Islet of Langerhans (tissue), 1 donor: ENCODE measurements at regions not wholly inside any gene's neighbourhood (a gene's known extent, or its start where the extent isn't known, plus 50 kb on each side); places are given as distances from the start of the nearest gene placed in this dataset.

ENCODE experiments used
- FAIRE-seq: peaks from one replicate; lab custom pipeline; 2011; peaks lifted over from hg19 to GRCh38; lab: Jason Lieb, UNC

- FAIRE-seq = no peak
These were observed 1243.7 kb upstream of the PCDH9 start for GRCh38 chr13:68473834-68474326.

DNA sequence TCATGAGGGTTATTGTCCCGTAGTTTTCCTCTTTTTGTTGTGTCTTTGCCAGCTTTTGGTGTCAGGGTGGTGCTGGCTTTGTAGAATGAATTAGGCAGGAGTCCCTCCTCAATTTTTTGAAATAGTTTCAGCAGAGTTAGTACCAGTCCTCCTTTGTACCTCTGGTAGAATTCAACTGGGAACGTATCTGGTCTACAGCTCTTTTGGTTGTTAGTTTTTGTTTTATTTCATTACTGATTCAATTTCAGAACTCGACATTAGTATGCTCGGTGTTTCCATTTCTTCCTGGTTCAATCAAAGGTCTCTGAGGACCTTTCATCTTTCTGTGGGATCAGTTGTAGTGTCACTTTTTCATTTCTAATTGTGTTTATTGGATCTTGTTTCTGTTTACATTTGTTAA, 1237.0 kb upstream of the PCDH9 start:
- FAIRE-seq = no peak

DNA sequence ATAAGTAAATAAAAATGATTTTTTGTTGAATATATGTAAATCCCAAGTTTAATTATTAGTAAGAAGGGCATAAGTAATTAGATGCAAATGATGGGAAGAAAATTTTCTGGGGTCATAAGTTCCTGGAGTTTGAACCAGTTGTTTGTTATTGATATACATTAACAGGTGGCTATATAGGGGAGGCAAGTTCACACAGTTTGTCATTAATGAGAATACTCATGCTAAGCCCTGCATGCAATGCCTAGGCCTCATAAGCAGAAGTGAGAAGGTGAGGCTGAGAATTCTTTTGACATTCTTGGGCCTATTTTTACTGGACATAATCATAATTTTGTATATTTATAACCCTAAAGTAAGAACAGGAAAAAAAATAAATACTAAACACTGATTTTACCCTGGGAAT, 1210.7 kb upstream of the PCDH9 start:
- FAIRE-seq = no peak

DNA sequence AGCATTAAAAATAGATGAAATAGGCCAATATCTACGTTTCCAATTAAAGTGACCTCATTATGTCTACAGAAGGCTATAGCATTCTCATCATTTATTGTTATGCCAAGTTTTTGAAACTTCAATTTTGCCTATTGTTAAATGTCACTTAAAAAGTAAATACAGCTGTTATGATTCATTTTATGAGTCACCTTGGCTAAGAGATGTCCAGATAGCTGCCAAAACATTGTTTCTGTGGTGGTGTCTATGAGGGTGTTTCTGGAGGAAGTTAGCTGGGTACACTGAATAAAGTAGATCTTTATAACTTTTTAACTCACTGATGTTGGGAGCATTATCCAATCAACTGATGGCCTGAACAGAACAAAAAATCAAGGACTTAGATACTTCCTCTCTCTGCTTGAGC, 1209.7 kb upstream of the PCDH9 start:
- no peak for FAIRE-seq

DNA sequence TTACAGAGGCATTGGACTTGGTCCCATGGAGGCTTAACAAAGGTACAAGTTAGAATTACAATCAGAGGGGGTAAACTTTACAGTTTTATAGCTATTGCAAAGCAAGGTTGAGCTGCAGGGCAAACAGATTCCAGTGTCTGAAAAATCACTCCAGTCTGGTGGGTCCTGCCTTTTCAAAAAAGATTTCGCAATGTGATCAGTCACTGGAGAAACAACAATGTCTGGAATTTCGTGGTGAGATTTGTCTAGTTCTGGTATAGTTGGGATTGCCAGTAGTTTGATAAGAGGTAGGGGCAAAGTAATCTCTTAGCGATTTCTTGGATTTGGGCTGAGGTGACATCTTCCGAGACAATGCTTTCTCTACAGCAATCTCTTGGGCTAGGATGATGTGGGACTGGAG, 1198.2 kb upstream of the PCDH9 start:
- FAIRE-seq = no peak

- FAIRE-seq = no peak
These were observed 1187.7 kb upstream of the PCDH9 start for GRCh38 chr13:68417801-68418200.

DNA sequence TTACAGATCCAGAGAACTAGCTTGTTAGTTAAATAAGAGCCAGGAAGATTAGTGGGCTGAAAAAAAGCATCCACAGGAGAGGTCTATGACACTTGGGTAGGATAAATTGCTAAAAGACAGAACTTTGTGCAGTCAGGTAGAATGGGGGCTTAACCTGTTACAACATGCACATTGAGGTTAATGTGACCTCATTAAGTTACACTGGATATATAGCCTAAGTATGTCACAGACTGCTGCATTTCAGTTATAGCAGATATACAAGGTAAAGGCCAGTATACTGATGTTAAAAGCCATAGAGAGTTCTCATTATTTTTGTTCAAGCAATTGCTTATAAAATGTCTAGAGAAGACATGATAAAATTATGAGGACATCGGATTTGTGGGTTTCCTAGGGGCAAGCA, 1179.9 kb upstream of the PCDH9 start:
- FAIRE-seq = no peak

DNA sequence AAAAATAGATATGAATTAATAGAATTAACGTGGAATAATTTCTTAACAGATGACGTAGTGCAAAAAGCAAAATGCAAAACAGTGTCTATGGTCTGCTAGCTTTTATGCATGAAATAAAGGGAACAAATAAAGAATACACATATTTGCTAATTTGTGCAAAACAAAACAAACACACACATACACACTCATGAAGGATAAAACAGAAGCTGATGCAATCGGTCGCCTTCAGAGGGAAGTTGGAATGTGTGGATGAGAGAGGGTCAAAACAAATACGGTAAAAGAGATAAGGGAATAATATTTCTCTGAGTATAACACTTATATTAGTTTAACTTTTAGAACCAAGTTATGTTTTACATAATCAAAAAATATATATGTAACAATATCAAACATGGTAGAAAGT, 1160.9 kb upstream of the PCDH9 start:
- no peak for FAIRE-seq

- FAIRE-seq = no peak
These were observed 1156.7 kb upstream of the PCDH9 start for GRCh38 chr13:68386808-68387207.

GRCh38 chr13:68380041-68380973, 1150.2 kb upstream of the PCDH9 start:
- no peak for FAIRE-seq

DNA sequence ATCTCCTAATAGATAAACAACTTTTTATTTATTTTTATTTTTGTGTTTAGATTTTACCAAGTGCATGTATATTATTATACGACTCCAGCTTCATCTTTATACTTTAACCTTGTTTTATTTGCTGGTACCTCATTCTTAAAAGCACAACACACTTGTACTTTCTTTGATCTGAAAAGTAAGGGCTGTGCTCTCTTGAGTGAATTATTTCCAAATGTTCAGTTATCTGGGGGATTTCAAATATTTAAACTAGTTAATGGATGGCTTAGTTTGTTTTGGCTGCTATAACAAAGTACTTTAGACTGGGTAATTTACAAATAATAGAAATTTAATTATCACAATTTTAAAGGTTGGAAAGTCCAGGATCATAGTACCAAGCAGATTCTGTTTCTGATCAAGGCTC, 1148.2 kb upstream of the PCDH9 start:
- no peak for FAIRE-seq

DNA sequence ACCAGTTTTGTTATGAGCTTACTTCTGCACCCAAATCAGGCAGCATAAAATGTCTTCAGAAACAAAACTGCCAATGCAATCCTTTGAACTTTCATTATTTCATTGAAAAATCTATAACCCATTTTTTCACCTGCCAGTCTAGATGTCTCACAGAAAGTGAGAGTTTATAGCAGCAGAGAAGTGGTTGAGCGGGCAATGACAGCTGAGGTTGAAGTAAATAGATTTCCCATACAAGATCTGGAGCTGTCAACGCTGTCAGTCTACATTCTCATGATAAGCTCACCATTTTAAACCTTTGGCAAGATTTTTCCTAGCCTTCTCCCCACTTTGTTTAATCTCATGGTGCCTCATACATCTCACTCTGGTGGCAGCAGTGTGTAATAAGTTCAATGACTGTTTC, 1144.9 kb upstream of the PCDH9 start:
- no peak for FAIRE-seq

DNA sequence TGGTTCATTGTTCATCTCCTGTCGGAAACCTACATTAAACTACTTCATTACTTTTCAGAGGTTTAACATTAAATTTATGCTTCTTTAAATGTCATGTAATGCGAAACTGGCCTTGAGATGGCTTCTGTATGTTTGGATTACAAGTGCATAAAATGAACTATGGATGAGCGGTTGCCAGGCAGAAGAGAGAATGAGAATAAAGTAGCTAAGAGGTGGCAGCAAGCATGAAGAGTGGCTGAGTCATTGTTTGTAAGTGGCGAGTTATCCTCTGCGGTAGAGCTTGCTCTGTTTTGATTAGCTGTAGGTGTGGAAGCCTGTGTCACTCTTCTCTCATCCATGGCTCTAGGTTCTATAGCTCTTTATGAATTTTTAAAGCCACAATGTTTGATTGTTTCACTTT, 1139.6 kb upstream of the PCDH9 start:
- no peak for FAIRE-seq

DNA sequence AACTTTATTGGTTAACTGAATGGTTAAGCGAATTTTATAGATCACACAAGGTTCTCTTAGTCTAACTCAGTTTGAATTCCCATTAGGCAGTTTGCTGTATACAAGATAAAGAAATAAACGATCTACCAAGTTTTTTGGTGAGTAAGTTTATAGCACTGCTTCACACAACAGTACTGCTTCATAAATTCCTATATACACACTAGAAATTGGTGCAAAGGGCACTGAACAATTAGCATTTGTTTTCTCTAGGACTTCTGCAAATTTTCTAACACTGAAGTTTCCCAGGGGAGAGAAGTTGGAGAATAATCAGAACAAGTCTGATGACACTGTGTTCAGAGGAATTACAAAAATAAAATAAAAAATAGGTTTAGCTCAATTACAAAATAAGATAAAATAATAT, 1138.8 kb upstream of the PCDH9 start:
- no peak for FAIRE-seq

DNA sequence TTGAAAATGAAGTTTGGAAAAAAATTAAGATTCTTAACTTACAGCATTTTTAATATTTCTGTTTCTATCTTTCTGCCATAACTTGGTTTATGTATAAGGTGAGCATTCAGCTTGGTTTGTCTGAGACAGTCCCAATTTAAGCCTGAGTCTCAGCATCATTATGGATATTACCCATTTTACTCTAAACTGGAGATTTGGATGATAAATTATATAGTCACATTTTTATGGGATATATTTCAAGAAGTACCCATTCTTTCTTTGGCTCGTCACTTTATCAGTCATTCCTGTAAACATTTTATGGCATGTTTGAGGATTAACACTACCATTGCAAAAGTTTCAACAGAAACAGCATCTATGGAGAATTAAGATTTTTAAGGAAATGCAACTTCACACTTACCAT, 1129.0 kb upstream of the PCDH9 start:
- no peak for FAIRE-seq

DNA sequence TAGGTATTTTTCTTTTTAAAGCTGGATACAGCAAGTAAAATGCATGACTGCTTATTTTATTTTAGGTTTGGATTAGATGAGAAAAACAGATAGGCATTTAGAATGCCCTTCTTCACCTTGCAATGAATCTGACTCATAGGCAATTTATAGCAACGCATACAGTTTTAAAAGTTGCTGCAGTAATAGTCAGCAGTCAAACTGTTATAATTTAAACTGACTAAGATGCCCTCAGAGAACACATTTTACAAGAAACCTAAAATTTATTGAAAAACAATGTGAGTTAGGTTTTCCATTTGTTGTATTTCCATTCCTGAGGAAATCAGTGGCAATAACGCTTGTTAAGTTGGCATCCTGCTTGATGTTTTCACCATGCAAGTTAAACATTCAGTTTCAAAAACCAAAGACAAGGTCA, 1128.2 kb upstream of the PCDH9 start:
- no peak for FAIRE-seq

- FAIRE-seq = no peak
These were observed 1120.4 kb upstream of the PCDH9 start for GRCh38 chr13:68350554-68350953.

DNA sequence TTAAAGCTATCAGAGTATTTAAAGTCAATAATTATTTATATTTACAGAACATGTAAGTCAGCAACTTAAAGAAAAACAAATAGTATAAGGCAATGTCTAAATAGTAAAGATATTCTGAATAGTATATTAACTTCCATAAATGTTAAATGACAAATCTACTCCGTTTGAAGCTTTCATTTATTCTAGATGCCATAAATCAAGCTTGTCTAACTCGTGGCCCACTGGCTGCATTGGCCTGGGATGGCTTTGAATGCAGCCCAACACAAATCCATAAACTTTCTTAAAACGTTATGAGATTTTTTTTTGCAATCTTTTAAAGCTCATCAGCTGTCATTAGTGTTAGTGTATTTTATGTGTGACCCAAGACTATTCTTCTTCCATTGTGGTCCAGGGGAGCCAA, 1117.1 kb upstream of the PCDH9 start:
- FAIRE-seq = no peak

GRCh38 chr13:68345963-68346531, 1115.9 kb upstream of the PCDH9 start:
- FAIRE-seq = no peak

GRCh38 chr13:68323124-68323523, 1093.0 kb upstream of the PCDH9 start:
- FAIRE-seq = no peak

DNA sequence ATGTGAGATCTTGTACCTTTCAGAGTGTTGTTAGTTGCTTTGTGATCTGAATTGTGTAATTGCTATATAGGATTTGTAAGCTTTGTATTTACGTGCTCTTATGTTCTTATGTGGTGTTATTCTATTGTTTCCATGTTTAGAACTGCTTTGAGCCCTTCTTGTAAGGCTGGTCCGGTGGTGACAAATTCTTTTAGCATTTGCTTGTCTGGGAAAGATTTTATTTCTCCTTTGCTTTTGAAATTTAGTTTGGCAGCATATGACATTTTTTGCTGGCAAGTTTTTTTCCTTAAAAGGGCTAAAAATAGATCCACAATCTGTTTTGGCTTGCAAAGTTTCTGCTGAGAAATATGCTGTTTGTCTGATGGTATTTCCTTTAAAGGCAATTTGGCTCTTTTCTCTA, 1089.2 kb upstream of the PCDH9 start:
- no peak for FAIRE-seq

DNA sequence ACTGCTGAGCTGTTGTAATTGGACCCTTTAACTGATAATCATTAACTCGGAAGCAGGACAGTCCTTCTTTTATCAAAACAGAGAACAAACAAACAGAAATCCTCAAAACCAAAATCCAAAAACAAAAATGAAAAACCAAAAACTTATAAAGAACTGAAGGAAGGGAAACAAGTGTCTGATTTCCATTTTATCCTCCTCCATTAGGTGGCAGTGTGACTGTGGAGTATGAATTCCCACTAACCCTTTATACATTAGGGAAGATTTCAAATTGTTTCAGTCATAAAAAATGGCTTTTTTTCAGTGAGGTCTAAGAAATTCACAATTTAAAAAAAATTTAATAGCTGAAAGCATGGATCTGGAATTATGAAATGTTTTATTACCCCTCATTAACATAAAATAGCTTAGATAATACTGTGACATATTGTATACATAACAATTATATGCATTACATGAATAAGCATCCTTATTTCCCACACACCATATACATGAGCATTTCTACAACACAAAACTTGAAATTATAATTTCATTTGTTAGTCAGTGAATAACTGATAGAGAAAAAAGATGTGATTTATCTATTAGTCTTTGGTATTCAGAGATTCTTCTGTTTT, 1074.3 kb upstream of the PCDH9 start:
- peak; percentile 96 for FAIRE-seq

DNA sequence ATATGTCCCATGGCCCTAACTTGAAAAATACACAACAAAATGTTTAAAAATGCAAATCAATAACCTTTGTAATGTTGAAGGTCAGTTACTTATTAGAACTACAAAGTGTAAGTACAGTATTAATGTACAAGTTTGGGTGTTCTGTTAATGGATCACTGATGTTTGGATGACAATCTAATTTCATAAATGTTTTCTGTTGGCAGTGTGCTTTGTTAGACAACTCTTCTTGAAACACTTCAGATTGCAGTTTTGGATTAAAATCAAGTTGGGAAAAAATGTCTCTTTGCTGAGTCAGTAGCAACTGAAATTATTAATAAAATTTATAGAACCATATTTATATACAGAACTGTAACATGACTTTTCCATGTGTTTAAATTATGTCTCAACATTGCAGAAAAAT, 1063.5 kb upstream of the PCDH9 start:
- FAIRE-seq = no peak
